ENCODE measurements at regions not wholly inside any gene's neighbourhood (a gene's known extent, or its start where the extent isn't known, plus 50 kb on each side); places are given as distances from the start of the nearest gene placed in this dataset.

DNA sequence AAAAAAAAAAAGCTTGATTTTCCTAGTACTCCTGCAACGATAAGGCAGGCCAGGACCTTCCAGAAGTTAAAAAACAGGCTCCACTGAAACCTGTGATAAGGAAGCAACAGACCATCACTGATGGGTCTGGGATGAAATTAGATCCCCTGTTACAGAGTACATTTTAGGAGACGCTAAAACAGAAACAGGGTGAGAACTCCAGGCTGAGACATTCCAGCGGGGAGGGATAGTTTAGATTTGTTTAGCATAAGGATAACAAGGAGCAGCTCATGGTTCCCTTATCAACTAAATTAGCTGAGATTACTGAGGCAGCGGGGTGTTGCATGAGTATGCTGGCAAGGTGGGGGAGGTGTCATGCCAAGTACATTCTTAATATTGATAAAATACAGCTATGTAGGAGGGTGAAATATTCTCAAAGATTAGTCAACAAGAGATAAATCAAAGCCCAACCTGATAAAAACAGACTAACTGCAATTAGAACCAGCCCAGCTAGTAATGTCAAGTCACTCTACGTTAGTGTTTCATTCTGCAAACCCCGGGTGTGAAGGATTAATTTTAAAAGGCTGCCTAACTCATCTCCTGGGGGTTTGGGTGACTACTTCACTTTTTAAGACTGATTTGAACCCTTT is 75.0 kb upstream of the BZW1 start:
- H3K4me2 ChIP-seq, result peak overlapping the region; percentile 34
- no peak overlapping the region for H2AFZ ChIP-seq
- 14% methylated on average over 6 of the region's 6 CpGs for WGBS (ENCODE audit: low lambda C conversion rate, missing lambda C conversion rate)

DNA sequence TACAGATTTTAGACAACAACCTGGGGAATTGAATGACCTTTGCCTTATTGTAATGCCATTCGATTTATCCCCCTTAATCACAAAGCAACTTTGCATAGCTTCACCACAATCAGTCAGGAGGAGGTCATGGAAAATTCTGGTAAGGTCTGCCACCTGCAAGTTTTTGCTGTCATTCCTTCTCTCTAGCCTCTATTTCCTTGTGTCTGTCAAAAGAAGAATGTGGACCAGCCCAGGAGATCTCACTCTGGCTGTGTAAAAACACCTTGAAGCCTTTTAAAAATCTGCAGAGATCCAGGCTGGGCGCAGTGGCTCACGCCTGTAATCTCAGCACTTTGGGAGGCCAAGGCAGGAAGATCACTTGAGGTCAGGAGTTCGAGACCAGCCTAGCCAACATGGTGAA is 74.1 kb upstream of the BZW1 start:
- no peaks in the 10 kb centered on the region for H4K20me1 ChIP-seq (ENCODE audit: insufficient read depth, poor library complexity, severe bottlenecking)
- H3K4me3 ChIP-seq, result no peak overlapping the region
- no peaks in the 10 kb centered on the region for H3K9me3 ChIP-seq (ENCODE audit: low read depth)
- no peaks in the 10 kb centered on the region for H3K27me3 ChIP-seq
- no peaks in the 10 kb centered on the region for H3K79me2 ChIP-seq
- no peak overlapping the region for H2AFZ ChIP-seq
- no peak for DNase-seq (ENCODE audit: low spot score)
- no peak overlapping the region for H3K27ac ChIP-seq
- 85% methylated on average over 4 of the region's 4 CpGs for WGBS (ENCODE audit: low lambda C conversion rate, missing lambda C conversion rate)
- no peaks in the 10 kb centered on the region for H3K36me3 ChIP-seq (replicated peaks; ENCODE audit: insufficient read depth, low read depth)
- H3K9me2 ChIP-seq (replicated peaks; ENCODE audit: insufficient read depth), result no peaks in the 10 kb centered on the region
- TF ChIP-seq EZH2 (IDR thresholded peaks at IDR 0.05; ENCODE audit: borderline replicate concordance) (no peak), EZH2phosphoT487 (IDR thresholded peaks at IDR 0.05; ENCODE audit: low read depth, severe bottlenecking, unreplicated experiment) (no peak)
- TF ChIP-seq, protein P1, sequence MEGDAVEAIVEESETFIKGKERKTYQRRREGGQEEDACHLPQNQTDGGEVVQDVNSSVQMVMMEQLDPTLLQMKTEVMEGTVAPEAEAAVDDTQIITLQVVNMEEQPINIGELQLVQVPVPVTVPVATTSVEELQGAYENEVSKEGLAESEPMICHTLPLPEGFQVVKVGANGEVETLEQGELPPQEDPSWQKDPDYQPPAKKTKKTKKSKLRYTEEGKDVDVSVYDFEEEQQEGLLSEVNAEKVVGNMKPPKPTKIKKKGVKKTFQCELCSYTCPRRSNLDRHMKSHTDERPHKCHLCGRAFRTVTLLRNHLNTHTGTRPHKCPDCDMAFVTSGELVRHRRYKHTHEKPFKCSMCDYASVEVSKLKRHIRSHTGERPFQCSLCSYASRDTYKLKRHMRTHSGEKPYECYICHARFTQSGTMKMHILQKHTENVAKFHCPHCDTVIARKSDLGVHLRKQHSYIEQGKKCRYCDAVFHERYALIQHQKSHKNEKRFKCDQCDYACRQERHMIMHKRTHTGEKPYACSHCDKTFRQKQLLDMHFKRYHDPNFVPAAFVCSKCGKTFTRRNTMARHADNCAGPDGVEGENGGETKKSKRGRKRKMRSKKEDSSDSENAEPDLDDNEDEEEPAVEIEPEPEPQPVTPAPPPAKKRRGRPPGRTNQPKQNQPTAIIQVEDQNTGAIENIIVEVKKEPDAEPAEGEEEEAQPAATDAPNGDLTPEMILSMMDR (IDR thresholded peaks at IDR 0.05; ENCODE audit: poor library complexity), result no peak
- H3K4me1 ChIP-seq (ENCODE audit: insufficient read depth), result peaks cover 20% of the 10 kb centered on the region
- no peak overlapping the region for H3K4me2 ChIP-seq

More for the DNA sequence above, 75.0 kb upstream of the BZW1 start:
- Histone ChIP-seq H3K9me2 (replicated peaks; ENCODE audit: insufficient read depth) (no peaks in the 10 kb centered on the region), H3K4me1 (ENCODE audit: insufficient read depth) (peaks cover 12% of the 10 kb centered on the region), H3K4me3 (no peak overlapping the region), H3K27ac (no peak overlapping the region), H3K79me2 (no peaks in the 10 kb centered on the region), H3K9me3 (ENCODE audit: low read depth) (no peaks in the 10 kb centered on the region), H3K27me3 (no peaks in the 10 kb centered on the region), H3K36me3 (replicated peaks; ENCODE audit: insufficient read depth, low read depth) (no peaks in the 10 kb centered on the region), H4K20me1 (ENCODE audit: insufficient read depth, poor library complexity, severe bottlenecking) (no peaks in the 10 kb centered on the region)
- no peak for TF ChIP-seq EZH2 (IDR thresholded peaks at IDR 0.05; ENCODE audit: borderline replicate concordance)
- TF ChIP-seq, protein P1 (IDR thresholded peaks at IDR 0.05; ENCODE audit: poor library complexity), result no peak
- TF ChIP-seq EZH2phosphoT487 (IDR thresholded peaks at IDR 0.05; ENCODE audit: low read depth, severe bottlenecking, unreplicated experiment), result no peak
- no peak for DNase-seq (ENCODE audit: low spot score)

- Histone ChIP-seq H3K4me3 (no peak overlapping the region), H3K9me3 (ENCODE audit: low read depth) (no peaks in the 10 kb centered on the region), H3K9me2 (replicated peaks; ENCODE audit: insufficient read depth) (no peaks in the 10 kb centered on the region), H3K36me3 (replicated peaks; ENCODE audit: insufficient read depth, low read depth) (no peaks in the 10 kb centered on the region), H3K4me2 (no peak overlapping the region), H4K20me1 (ENCODE audit: insufficient read depth, poor library complexity, severe bottlenecking) (no peaks in the 10 kb centered on the region), H2AFZ (no peak overlapping the region), H3K4me1 (ENCODE audit: insufficient read depth) (peaks cover 22% of the 10 kb centered on the region), H3K79me2 (no peaks in the 10 kb centered on the region), H3K27ac (no peak overlapping the region), H3K27me3 (no peaks in the 10 kb centered on the region)
- TF ChIP-seq EZH2phosphoT487 (IDR thresholded peaks at IDR 0.05; ENCODE audit: low read depth, severe bottlenecking, unreplicated experiment), result no peak
- TF ChIP-seq, protein P1 (IDR thresholded peaks at IDR 0.05; ENCODE audit: poor library complexity), result no peak
- no peak for TF ChIP-seq EZH2 (IDR thresholded peaks at IDR 0.05; ENCODE audit: borderline replicate concordance)
- DNase-seq (ENCODE audit: low spot score), result no peak
- WGBS (ENCODE audit: low lambda C conversion rate, missing lambda C conversion rate), result 96% methylated on average over 7 of the region's 7 CpGs
Measured at GRCh38 chr2:200738590-200738989, 73.1 kb upstream of the BZW1 start.

Data from hepatocyte (in vitro differentiated cells).